HepG2 (cell line): ENCODE measurements at regions not wholly inside any gene's neighbourhood (a gene's known extent, or its start where the extent isn't known, plus 50 kb on each side); places are given as distances from the start of the nearest gene placed in this dataset.

Source experiments
- ATAC-seq: fragments of 200-7000 bp; cut with Tn5 transposase; 3 replicates; pipeline ENCODE4 v1.9.1; 2020; ENCODE audit warnings: mild to moderate bottlenecking, moderate library complexity
- BruUV-seq: library from RNA; stranded (reverse); fragments of 400-500 nt; replicated peaks from 2 replicates; lab custom pipeline; 2021; lab: Mats Ljungman, UMichigan
- CTCF ChIA-PET: fragments of 300-600 bp; formaldehyde crosslinking; extraction: SDS; loops from one replicate; lab custom pipeline; 2021; ENCODE audit warnings: low total read pairs, inconsistent platforms, low intra/inter-chr PET ratio; lab: Yijun Ruan, JAX
- POLR2A ChIA-PET: fragments of 350-600 bp; sonication (Branson Sonifier 250); formaldehyde crosslinking; loops from one replicate; lab custom pipeline; 2020; ENCODE audit warnings: antibody characterized with exemption, inconsistent platforms; lab: Yijun Ruan, JAX
- DNase-seq: peaks from one replicate; pipeline ENCODE4 v3.0.0-alpha.2; 2015; ENCODE audit warnings: low spot score
- FAIRE-seq: peaks from 3 replicates; lab custom pipeline; 2011; peaks lifted over from hg19 to GRCh38; lab: Jason Lieb, UNC
- H2AFZ ChIP-seq: one replicate; pipeline ENCODE4 v1.6.1; 2011; ENCODE audit warnings: low read length, inconsistent platforms
- H3K27ac ChIP-seq: fragments of 300-600 bp; 3 replicates; pipeline ENCODE4 v1.8.0; 2011; ENCODE audit warnings: mixed run types, mild to moderate bottlenecking, mixed read lengths, low read length, inconsistent platforms; ENCODE audit not compliant: insufficient read depth; ENCODE audit errors: extremely low read length
- H3K27me3 ChIP-seq, 2 experiments: fragments of 200-600 bp in 1 of 2; 2 replicates in 1 of 2; 3 replicates in 1 of 2; pipeline versions ENCODE4 v1.6.0 to v1.8.0; 2011; ENCODE audit warnings: low read length in 2 of 2, mild to moderate bottlenecking in 2 of 2, moderate library complexity in 2 of 2, inconsistent platforms in 1 of 2; ENCODE audit not compliant: insufficient read depth in 2 of 2, control insufficient read depth in 1 of 2
- H3K36me3 ChIP-seq, 2 experiments: fragments of 200-600 bp in 1 of 2; replicated peaks in 1 of 2; 2 replicates in 1 of 2; 3 replicates in 1 of 2; pipeline versions ENCODE4 v1.5.1 to v1.8.0; 2011; ENCODE audit warnings: low read length in 2 of 2, inconsistent platforms in 1 of 2; ENCODE audit not compliant: insufficient read depth in 2 of 2, control insufficient read depth in 1 of 2
- H3K4me1 ChIP-seq: 2 replicates; pipeline ENCODE4 v1.5.1; 2012; ENCODE audit warnings: low read length, inconsistent platforms; ENCODE audit not compliant: insufficient read depth
- H3K4me2 ChIP-seq: 2 replicates; pipeline ENCODE4 v1.6.0; 2011; ENCODE audit warnings: low read depth, low read length, inconsistent platforms
- H3K4me3 ChIP-seq, 3 experiments: fragments of 200-600 bp in 1 of 3; sonication (generic), shearing (Covaris generic) in 1 of 3; replicated peaks in 1 of 3; 2 replicates each; pipeline ENCODE4 v1.5.1; 2011 to 2016; ENCODE audit warnings: low read length in 3 of 3, inconsistent platforms in 2 of 3, low read depth in 2 of 3, mild to moderate bottlenecking in 2 of 3, control low read depth in 1 of 3, mixed read lengths in 1 of 3; ENCODE audit not compliant: insufficient read depth in 1 of 3
- H3K79me2 ChIP-seq: one replicate; pipeline ENCODE4 v1.6.1; 2011; ENCODE audit warnings: low read length, inconsistent platforms; ENCODE audit not compliant: insufficient read depth
- H3K9ac ChIP-seq: 2 replicates; pipeline ENCODE4 v1.6.0; 2011; ENCODE audit warnings: mild to moderate bottlenecking, low read depth, low read length, inconsistent platforms; ENCODE audit not compliant: insufficient read depth
- H3K9me3 ChIP-seq: 2 replicates; pipeline ENCODE4 v1.5.1; 2012; ENCODE audit warnings: mild to moderate bottlenecking, low read length
- H4K20me1 ChIP-seq: 2 replicates; pipeline ENCODE4 v1.6.0; 2011; ENCODE audit warnings: inconsistent platforms, mild to moderate bottlenecking, low read length, moderate library complexity; ENCODE audit not compliant: insufficient read depth
- EP300 ChIP-seq, 3 experiments: sonication (generic) in 1 of 3; formaldehyde crosslinking in 1 of 3; IDR thresholded peaks; 2 replicates each; pipeline versions ENCODE4 v1.5.1 to v1.6.1; 2011 to 2020; ENCODE audit warnings: low read depth in 2 of 3, low read length in 2 of 3, borderline replicate concordance in 1 of 3, improper control_type of control experiment in 1 of 3, mild to moderate bottlenecking in 1 of 3, missing genetic modification reagents in 1 of 3, moderate library complexity in 1 of 3
- FOXJ3 ChIP-seq: sonication (generic); formaldehyde crosslinking; IDR thresholded peaks from 2 replicates; pipeline ENCODE4 v1.4.0; 2020; ENCODE audit warnings: missing genetic modification reagents, mild to moderate bottlenecking, borderline replicate concordance
- HMGA1 ChIP-seq: sonication (generic); formaldehyde crosslinking; conservative IDR thresholded peaks from 2 replicates; pipeline ENCODE4 v1.4.0; 2020; ENCODE audit warnings: missing genetic modification reagents
- HNF4A ChIP-seq: sonication (generic); formaldehyde crosslinking; IDR thresholded peaks from 2 replicates; pipeline ENCODE4 v1.4.0; 2020; ENCODE audit warnings: missing genetic modification reagents
- RXRB ChIP-seq: IDR thresholded peaks from 2 replicates; pipeline ENCODE4 v1.6.1; 2016; ENCODE audit warnings: borderline replicate concordance, missing genetic modification reagents, missing compliant biosample characterization
- SAP130 ChIP-seq: IDR thresholded peaks from 2 replicates; pipeline ENCODE4 v1.6.1; 2016; ENCODE audit warnings: low read depth
- SOX13 ChIP-seq, 3 experiments: fragments of 450-650 bp in 1 of 3; sonication (generic) in 1 of 3; formaldehyde crosslinking in 1 of 3; IDR thresholded peaks in 2 of 3; conservative IDR thresholded peaks in 1 of 3; 2 replicates each; pipeline versions ENCODE4 v1.5.0 to v1.6.1; 2016 to 2020; ENCODE audit warnings: antibody characterized with exemption in 1 of 3, mild to moderate bottlenecking in 1 of 3, missing compliant biosample characterization in 1 of 3, missing genetic modification reagents in 1 of 3, moderate library complexity in 1 of 3
- TCF7 ChIP-seq: sonication (generic); IDR thresholded peaks from 2 replicates; pipeline ENCODE4 v1.6.1; 2016; ENCODE audit warnings: antibody characterized with exemption, low read depth
- TEAD3 ChIP-seq: optimal IDR thresholded peaks from 2 replicates; pipeline ENCODE3; 2016; ENCODE audit warnings: borderline replicate concordance
- WGBS: methylation state at CpG from one replicate; pipeline ENCODE4 v1.1.6; 2017; ENCODE audit warnings: low lambda C conversion rate; 5-methylcytosine and 5-hydroxymethylcytosine counted together
- in situ Hi-C: cut with HindIII; loops from 2 replicates; pipeline ENCODE4 v1.10.0; 2017; ENCODE audit warnings: low pct_unique_long_range_greater_than_20kb; ENCODE audit not compliant: extremely low pct_ligation_motif_present
- intact Hi-C: fragments of 100-400 bp; cut with micrococcal nuclease; formaldehyde crosslinking; loops from one replicate; pipeline ENCODE4 v1.10.0; 2022; ENCODE audit not compliant: unreplicated experiment
- TF ChIP-seq, protein P1 (sequence below): sonication (generic); formaldehyde crosslinking; conservative IDR thresholded peaks from 2 replicates; pipeline ENCODE4 v1.4.0; 2020; ENCODE audit warnings: missing genetic modification reagents
- TF ChIP-seq, protein P2 (sequence below): IDR thresholded peaks from 2 replicates; pipeline ENCODE4 v1.4.0; 2020; ENCODE audit warnings: mild to moderate bottlenecking, missing genetic modification reagents
- TF ChIP-seq, protein P3 (sequence below): IDR thresholded peaks from 2 replicates; pipeline ENCODE4 v1.6.1; 2016; ENCODE audit warnings: low read depth

DNA sequence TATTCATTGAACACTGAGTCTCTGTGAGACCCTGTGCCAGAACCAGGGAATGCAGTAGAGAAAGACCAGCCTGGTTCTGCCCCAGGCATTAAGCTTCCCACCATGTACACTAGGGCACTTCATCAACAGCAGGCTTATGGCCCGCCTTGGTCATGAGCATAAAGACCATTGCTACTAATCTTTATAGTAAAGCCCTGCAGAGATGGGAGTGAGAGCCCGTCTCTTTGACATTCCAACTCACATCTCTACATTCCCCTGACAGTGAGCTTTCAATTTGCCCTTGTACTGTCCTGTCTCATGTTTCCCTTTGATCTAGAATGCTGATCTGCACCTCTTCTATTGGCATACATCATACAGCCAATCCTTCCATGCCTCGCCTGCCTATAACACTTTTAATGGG lies 211.8 kb upstream of the ARL4C start:
- Histone ChIP-seq H3K27me3 (no peaks in the 10 kb centered on the region), H3K9me3 (no peaks in the 10 kb centered on the region), H3K27ac (no peak overlapping the region), H3K9ac (no peak overlapping the region), H2AFZ (no peak overlapping the region), H3K4me1 (peaks cover 53% of the 10 kb centered on the region), H3K79me2 (no peaks in the 10 kb centered on the region), H3K4me3 (no peak overlapping the region), H3K36me3 (no peaks in the 10 kb centered on the region), H4K20me1 (no peaks in the 10 kb centered on the region), H3K4me2 (no peak overlapping the region)
- ChIA-PET POLR2A (interaction anchor here (0.9 to 1.8 kb wide), 2 partner anchors 14 to 29 kb away, joined by 3 to 7 read pairs; no protein-coding TSS in a partner anchor), CTCF (no interaction called here)
- DNase-seq, result peak; percentile 75
- BruUV-seq, result no TSS peak
- intact Hi-C loops (no loop called here), in situ Hi-C loops (no loop called here)
- WGBS, result 84% methylated on average over 3 of the region's 3 CpGs
- peak; percentile 22; the same call in 1 of the 2 replicates for TF ChIP-seq SAP130 (CRISPR knock-in tag)
- TF ChIP-seq SOX13 (IDR thresholded peaks at IDR 0.05), result no peak
- peak in 1 of 2 experiments; percentile 23; a peak in 1 of 4 replicates for TF ChIP-seq SOX13 (CRISPR knock-in tag; conservative IDR thresholded peaks at IDR 0.05 in 1 of 2, IDR thresholded peaks at IDR 0.05 in 1 of 2)
- TF ChIP-seq, protein P1, sequence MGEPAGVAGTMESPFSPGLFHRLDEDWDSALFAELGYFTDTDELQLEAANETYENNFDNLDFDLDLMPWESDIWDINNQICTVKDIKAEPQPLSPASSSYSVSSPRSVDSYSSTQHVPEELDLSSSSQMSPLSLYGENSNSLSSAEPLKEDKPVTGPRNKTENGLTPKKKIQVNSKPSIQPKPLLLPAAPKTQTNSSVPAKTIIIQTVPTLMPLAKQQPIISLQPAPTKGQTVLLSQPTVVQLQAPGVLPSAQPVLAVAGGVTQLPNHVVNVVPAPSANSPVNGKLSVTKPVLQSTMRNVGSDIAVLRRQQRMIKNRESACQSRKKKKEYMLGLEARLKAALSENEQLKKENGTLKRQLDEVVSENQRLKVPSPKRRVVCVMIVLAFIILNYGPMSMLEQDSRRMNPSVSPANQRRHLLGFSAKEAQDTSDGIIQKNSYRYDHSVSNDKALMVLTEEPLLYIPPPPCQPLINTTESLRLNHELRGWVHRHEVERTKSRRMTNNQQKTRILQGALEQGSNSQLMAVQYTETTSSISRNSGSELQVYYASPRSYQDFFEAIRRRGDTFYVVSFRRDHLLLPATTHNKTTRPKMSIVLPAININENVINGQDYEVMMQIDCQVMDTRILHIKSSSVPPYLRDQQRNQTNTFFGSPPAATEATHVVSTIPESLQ, result no peak
- TF ChIP-seq TCF7, result peak; percentile 45
- TF ChIP-seq, protein P2, sequence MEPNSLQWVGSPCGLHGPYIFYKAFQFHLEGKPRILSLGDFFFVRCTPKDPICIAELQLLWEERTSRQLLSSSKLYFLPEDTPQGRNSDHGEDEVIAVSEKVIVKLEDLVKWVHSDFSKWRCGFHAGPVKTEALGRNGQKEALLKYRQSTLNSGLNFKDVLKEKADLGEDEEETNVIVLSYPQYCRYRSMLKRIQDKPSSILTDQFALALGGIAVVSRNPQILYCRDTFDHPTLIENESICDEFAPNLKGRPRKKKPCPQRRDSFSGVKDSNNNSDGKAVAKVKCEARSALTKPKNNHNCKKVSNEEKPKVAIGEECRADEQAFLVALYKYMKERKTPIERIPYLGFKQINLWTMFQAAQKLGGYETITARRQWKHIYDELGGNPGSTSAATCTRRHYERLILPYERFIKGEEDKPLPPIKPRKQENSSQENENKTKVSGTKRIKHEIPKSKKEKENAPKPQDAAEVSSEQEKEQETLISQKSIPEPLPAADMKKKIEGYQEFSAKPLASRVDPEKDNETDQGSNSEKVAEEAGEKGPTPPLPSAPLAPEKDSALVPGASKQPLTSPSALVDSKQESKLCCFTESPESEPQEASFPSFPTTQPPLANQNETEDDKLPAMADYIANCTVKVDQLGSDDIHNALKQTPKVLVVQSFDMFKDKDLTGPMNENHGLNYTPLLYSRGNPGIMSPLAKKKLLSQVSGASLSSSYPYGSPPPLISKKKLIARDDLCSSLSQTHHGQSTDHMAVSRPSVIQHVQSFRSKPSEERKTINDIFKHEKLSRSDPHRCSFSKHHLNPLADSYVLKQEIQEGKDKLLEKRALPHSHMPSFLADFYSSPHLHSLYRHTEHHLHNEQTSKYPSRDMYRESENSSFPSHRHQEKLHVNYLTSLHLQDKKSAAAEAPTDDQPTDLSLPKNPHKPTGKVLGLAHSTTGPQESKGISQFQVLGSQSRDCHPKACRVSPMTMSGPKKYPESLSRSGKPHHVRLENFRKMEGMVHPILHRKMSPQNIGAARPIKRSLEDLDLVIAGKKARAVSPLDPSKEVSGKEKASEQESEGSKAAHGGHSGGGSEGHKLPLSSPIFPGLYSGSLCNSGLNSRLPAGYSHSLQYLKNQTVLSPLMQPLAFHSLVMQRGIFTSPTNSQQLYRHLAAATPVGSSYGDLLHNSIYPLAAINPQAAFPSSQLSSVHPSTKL (CRISPR knock-in tag), result peak; percentile 34; the same call in 1 of the 2 replicates
- TF ChIP-seq RXRB (CRISPR knock-in tag), result 0 out of 2 replicates have a peak, but pooled peaks have one; percentile 19
- TF ChIP-seq FOXJ3 (CRISPR knock-in tag), result no peak
- TF ChIP-seq HNF4A (CRISPR knock-in tag), result peak; percentile 28; the same call in 1 of the 2 replicates
- no peak for TF ChIP-seq HMGA1 (CRISPR knock-in tag)
- TF ChIP-seq TEAD3, result peak; percentile 74
- TF ChIP-seq, protein P3, sequence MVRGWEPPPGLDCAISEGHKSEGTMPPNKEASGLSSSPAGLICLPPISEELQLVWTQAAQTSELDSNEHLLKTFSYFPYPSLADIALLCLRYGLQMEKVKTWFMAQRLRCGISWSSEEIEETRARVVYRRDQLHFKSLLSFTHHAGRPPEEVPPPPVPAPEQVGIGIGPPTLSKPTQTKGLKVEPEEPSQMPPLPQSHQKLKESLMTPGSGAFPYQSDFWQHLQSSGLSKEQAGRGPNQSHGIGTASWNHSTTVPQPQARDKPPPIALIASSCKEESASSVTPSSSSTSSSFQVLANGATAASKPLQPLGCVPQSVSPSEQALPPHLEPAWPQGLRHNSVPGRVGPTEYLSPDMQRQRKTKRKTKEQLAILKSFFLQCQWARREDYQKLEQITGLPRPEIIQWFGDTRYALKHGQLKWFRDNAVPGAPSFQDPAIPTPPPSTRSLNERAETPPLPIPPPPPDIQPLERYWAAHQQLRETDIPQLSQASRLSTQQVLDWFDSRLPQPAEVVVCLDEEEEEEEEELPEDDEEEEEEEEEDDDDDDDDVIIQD (CRISPR knock-in tag), result 0 out of 2 replicates have a peak, but pooled peaks have one; percentile 9
- 0 out of 4 replicates have a peak, but pooled peaks of 1 of the 2 experiments have one; percentile 8 for TF ChIP-seq EP300 (IDR thresholded peaks at IDR 0.05; ENCODE audit: low read depth in 2 of 2, low read length in 2 of 2)
- no peak for TF ChIP-seq EP300 (CRISPR knock-in tag; IDR thresholded peaks at IDR 0.05; ENCODE audit: borderline replicate concordance)
- FAIRE-seq, result no peak
- peak; percentile 83 for ATAC-seq
